HG02642 (cell line): ENCODE measurements at regions not wholly inside any gene's neighbourhood (a gene's known extent, or its start where the extent isn't known, plus 50 kb on each side); places are given as distances from the start of the nearest gene placed in this dataset.

Experiments
- ATAC-seq: cut with Tn5 transposase; IDR thresholded peaks from one replicate; pipeline ENCODE4 v1.9.1; 2021; ENCODE audit warnings: mild to moderate bottlenecking; ENCODE audit not compliant: unreplicated experiment, poor library complexity

- no peak for ATAC-seq
Measured at GRCh38 chr7:9776900-9777299, 1196.8 kb upstream of the PHF14 start.

- no peak for ATAC-seq
Measured at GRCh38 chr7:9778367-9778766, 1195.3 kb upstream of the PHF14 start.

GRCh38 chr7:9781710-9782109, 1192.0 kb upstream of the PHF14 start:
- no peak for ATAC-seq

- no peak for ATAC-seq
Measured at GRCh38 chr7:9782275-9782674, 1191.4 kb upstream of the PHF14 start.

GRCh38 chr7:9785211-9785610, 1188.5 kb upstream of the PHF14 start:
- ATAC-seq, result no peak

GRCh38 chr7:9796241-9796640, 1177.4 kb upstream of the PHF14 start:
- no peak for ATAC-seq

GRCh38 chr7:9822458-9823290, 1151.0 kb upstream of the PHF14 start:
- no peak for ATAC-seq

GRCh38 chr7:9835199-9835598, 1138.5 kb upstream of the PHF14 start:
- no peak for ATAC-seq

- ATAC-seq, result no peak
Measured at GRCh38 chr7:9836671-9837070, 1137.0 kb upstream of the PHF14 start.

GRCh38 chr7:9842301-9842700, 1131.4 kb upstream of the PHF14 start:
- ATAC-seq, result no peak

- no peak for ATAC-seq
Measured at GRCh38 chr7:9846902-9847301, 1126.8 kb upstream of the PHF14 start.

- ATAC-seq, result no peak
Measured at GRCh38 chr7:9854605-9855004, 1119.1 kb upstream of the PHF14 start.

GRCh38 chr7:9856668-9857067, 1117.0 kb upstream of the PHF14 start:
- ATAC-seq, result no peak

GRCh38 chr7:9863545-9863944, 1110.1 kb upstream of the PHF14 start:
- no peak for ATAC-seq

- ATAC-seq, result no peak
Measured at GRCh38 chr7:9869151-9869550, 1104.5 kb upstream of the PHF14 start.

GRCh38 chr7:9869566-9869965, 1104.1 kb upstream of the PHF14 start:
- no peak for ATAC-seq

GRCh38 chr7:9870674-9871073, 1103.0 kb upstream of the PHF14 start:
- no peak for ATAC-seq

- no peak for ATAC-seq
Measured at GRCh38 chr7:9874182-9874581, 1099.5 kb upstream of the PHF14 start.

GRCh38 chr7:9876053-9876452, 1097.6 kb upstream of the PHF14 start:
- no peak for ATAC-seq

GRCh38 chr7:9889554-9889953, 1084.1 kb upstream of the PHF14 start:
- no peak for ATAC-seq

GRCh38 chr7:9890092-9890491, 1083.6 kb upstream of the PHF14 start:
- ATAC-seq, result no peak

- ATAC-seq, result no peak
Measured at GRCh38 chr7:9891056-9891455, 1082.6 kb upstream of the PHF14 start.
